GM12878 (cell line): ENCODE measurements at regions not wholly inside any gene's neighbourhood (a gene's known extent, or its start where the extent isn't known, plus 50 kb on each side); places are given as distances from the start of the nearest gene placed in this dataset.

ENCODE experiments used
- ATAC-seq: fragments of 200-7000 bp; cut with Tn5 transposase; 3 replicates; pipeline ENCODE4 v1.9.1; 2020; ENCODE audit warnings: mild to moderate bottlenecking, moderate library complexity
- BruUV-seq: library from RNA; stranded (reverse); fragments of 400-500 nt; replicated peaks from 2 replicates; lab custom pipeline; 2021; lab: Mats Ljungman, UMichigan
- CTCF ChIA-PET: fragments of 300-600 bp; sonication (Branson Sonifier 250); formaldehyde crosslinking; extraction: SDS; loops from one replicate; lab custom pipeline; 2021; ENCODE audit warnings: inconsistent platforms; lab: Yijun Ruan, JAX
- POLR2A ChIA-PET: fragments of 350-600 bp; formaldehyde crosslinking; extraction: SDS; loops from one replicate; lab custom pipeline; 2021; ENCODE audit warnings: inconsistent platforms; lab: Charles Lee
- RAD21 ChIA-PET: fragments of 300-600 bp; sonication (Branson Sonifier 250); formaldehyde crosslinking; loops from one replicate; lab custom pipeline; 2023; ENCODE audit warnings: antibody characterized with exemption; ENCODE audit not compliant: unreplicated experiment; lab: Charles Lee
- SMC1A ChIA-PET: fragments of 300-600 bp; sonication (Branson Sonifier 250); formaldehyde crosslinking; loops from one replicate; lab custom pipeline; 2023; ENCODE audit not compliant: unreplicated experiment, uncharacterized antibody; lab: Charles Lee
- DNase-seq: peaks from one replicate; pipeline ENCODE4 v3.0.0-alpha.2; 2011; ENCODE audit warnings: low read depth, low spot score
- FAIRE-seq: peaks from 3 replicates; lab custom pipeline; 2011; peaks lifted over from hg19 to GRCh38; lab: Jason Lieb, UNC
- H2AFZ ChIP-seq: 2 replicates; pipeline ENCODE4 v1.6.0; 2011; ENCODE audit warnings: low read depth, low read length, control low read depth; ENCODE audit not compliant: control insufficient read depth
- H3K27ac ChIP-seq: 2 replicates; pipeline ENCODE4 v1.5.1; 2011; ENCODE audit warnings: control low read depth; ENCODE audit not compliant: control insufficient read depth, insufficient read depth
- H3K27me3 ChIP-seq, 2 experiments: replicated peaks in 1 of 2; 2 replicates each; pipeline versions ENCODE4 v1.6.0 to v1.6.1; 2011; ENCODE audit warnings: low read length in 1 of 2; ENCODE audit not compliant: control insufficient read depth in 2 of 2, insufficient read depth in 2 of 2
- H3K36me3 ChIP-seq, 2 experiments: 2 replicates each; pipeline ENCODE4 v1.5.1; 2011; ENCODE audit warnings: low read length in 1 of 2; ENCODE audit not compliant: control insufficient read depth in 2 of 2, insufficient read depth in 2 of 2
- H3K4me1 ChIP-seq: 2 replicates; pipeline ENCODE4 v1.6.1; 2011; ENCODE audit warnings: mild to moderate bottlenecking, low read length, moderate library complexity, mixed read lengths; ENCODE audit not compliant: control insufficient read depth, insufficient read depth
- H3K4me2 ChIP-seq: 2 replicates; pipeline ENCODE4 v1.6.0; 2011; ENCODE audit warnings: control low read depth; ENCODE audit not compliant: control insufficient read depth, insufficient read depth
- H3K4me3 ChIP-seq: fragments of 200-600 bp; sonication (generic); 2 replicates; pipeline ENCODE4 v1.5.1; 2016
- H3K79me2 ChIP-seq: 2 replicates; pipeline ENCODE4 v1.6.0; 2011; ENCODE audit warnings: low read length; ENCODE audit not compliant: control insufficient read depth, insufficient read depth
- H3K9ac ChIP-seq: 2 replicates; pipeline ENCODE4 v1.8.0; 2011; ENCODE audit warnings: low read length, control low read depth, mixed read lengths; ENCODE audit not compliant: control insufficient read depth, insufficient read depth
- H3K9me3 ChIP-seq: replicated peaks from 3 replicates; pipeline ENCODE4 v1.5.1; 2011; ENCODE audit warnings: mild to moderate bottlenecking, low read length; ENCODE audit not compliant: control insufficient read depth, insufficient read depth
- H4K20me1 ChIP-seq: 2 replicates; pipeline ENCODE4 v1.6.0; 2011; ENCODE audit not compliant: control insufficient read depth, insufficient read depth
- CREB1 ChIP-seq: IDR thresholded peaks from 2 replicates; pipeline ENCODE4 v1.6.1; 2012; ENCODE audit warnings: low read depth, mild to moderate bottlenecking, inconsistent platforms
- HCFC1 ChIP-seq: fragments of 150-350 bp; IDR thresholded peaks from 2 replicates; pipeline ENCODE4 v1.6.1; 2014; ENCODE audit warnings: low read length
- MEF2B ChIP-seq: fragments of 450-650 bp; IDR thresholded peaks from 2 replicates; pipeline ENCODE4 v1.6.1; 2018; ENCODE audit warnings: mild to moderate bottlenecking, moderate library complexity; ENCODE audit not compliant: partially characterized antibody, poor library complexity, severe bottlenecking
- PAX5 ChIP-seq: IDR thresholded peaks from 2 replicates; pipeline ENCODE4 v1.6.1; 2011; ENCODE audit warnings: low read depth, low read length, borderline replicate concordance
- POLR2AphosphoS5 ChIP-seq: IDR thresholded peaks from 2 replicates; pipeline ENCODE4 v1.6.1; 2011; ENCODE audit warnings: mild to moderate bottlenecking, low read length, inconsistent platforms
- SMAD1 ChIP-seq: fragments of 450-650 bp; IDR thresholded peaks from 2 replicates; pipeline ENCODE4 v1.6.1; 2018; ENCODE audit warnings: mild to moderate bottlenecking, low read depth; ENCODE audit not compliant: partially characterized antibody
- SRF ChIP-seq, 2 experiments: IDR thresholded peaks; 2 replicates each; pipeline ENCODE4 v1.6.1; 2011; ENCODE audit warnings: low read depth in 2 of 2, low read length in 2 of 2, mild to moderate bottlenecking in 1 of 2, moderate library complexity in 1 of 2
- WGBS: methylation state at CpG from one replicate; pipeline ENCODE4 v1.1.6; 2016; ENCODE audit warnings: low lambda C conversion rate; ENCODE audit not compliant: insufficient replicate concordance, insufficient coverage; ENCODE audit errors: missing lambda C conversion rate; 5-methylcytosine and 5-hydroxymethylcytosine counted together
- in situ Hi-C: fragments of 300-500 bp; cut with MboI; formaldehyde crosslinking; loops from 9 replicates; pipeline ENCODE4 v1.14.3; 2018; ENCODE audit warnings: mixed read lengths
- intact Hi-C: fragments of 100-400 bp; cut with micrococcal nuclease; formaldehyde crosslinking; loops from one replicate; pipeline ENCODE4 v1.14.2; 2022; ENCODE audit not compliant: unreplicated experiment
- TF ChIP-seq, protein P1 (sequence below): fragments of 450-650 bp; IDR thresholded peaks from 2 replicates; pipeline ENCODE4 v1.6.1; 2017; ENCODE audit warnings: mild to moderate bottlenecking, low read depth, inconsistent platforms; ENCODE audit not compliant: poor library complexity, severe bottlenecking
- TF ChIP-seq, protein P2 (sequence below): fragments of 450-650 bp; formaldehyde crosslinking; IDR thresholded peaks from 2 replicates; pipeline ENCODE4 v1.4.0; 2020; ENCODE audit warnings: mild to moderate bottlenecking, moderate library complexity

DNA sequence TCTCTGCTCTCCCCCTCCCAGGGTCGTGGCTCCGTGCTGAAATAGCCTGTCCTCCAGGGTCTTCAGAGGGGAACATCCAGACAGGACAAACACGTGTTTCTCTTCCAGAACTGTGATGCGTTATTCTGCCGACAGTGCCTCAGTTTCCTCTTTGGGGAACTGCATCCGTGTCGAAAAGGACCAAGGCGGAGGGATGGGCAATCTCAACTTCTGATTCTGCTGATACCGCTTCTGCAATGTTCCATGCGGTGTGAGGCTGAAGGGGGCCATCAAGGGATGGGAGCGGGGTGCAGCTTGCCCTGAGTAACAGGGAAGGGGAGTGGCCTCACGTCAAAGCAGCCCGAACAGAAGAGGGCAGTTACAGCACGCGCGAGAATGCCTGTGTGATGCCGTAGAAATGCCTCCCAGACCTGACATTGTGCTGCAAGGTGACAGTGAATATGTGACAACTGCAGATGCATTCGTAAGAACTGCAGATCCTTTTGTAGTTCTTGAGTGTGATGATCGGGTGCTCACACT, 275.7 kb downstream of the SHQ1 start (continued):
- TF ChIP-seq, protein P1, sequence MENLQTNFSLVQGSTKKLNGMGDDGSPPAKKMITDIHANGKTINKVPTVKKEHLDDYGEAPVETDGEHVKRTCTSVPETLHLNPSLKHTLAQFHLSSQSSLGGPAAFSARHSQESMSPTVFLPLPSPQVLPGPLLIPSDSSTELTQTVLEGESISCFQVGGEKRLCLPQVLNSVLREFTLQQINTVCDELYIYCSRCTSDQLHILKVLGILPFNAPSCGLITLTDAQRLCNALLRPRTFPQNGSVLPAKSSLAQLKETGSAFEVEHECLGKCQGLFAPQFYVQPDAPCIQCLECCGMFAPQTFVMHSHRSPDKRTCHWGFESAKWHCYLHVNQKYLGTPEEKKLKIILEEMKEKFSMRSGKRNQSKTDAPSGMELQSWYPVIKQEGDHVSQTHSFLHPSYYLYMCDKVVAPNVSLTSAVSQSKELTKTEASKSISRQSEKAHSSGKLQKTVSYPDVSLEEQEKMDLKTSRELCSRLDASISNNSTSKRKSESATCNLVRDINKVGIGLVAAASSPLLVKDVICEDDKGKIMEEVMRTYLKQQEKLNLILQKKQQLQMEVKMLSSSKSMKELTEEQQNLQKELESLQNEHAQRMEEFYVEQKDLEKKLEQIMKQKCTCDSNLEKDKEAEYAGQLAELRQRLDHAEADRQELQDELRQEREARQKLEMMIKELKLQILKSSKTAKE, result no peak
- TF ChIP-seq SMAD1, result no peak
- no peak for TF ChIP-seq SRF (IDR thresholded peaks at IDR 0.05; ENCODE audit: low read depth in 2 of 2, low read length in 2 of 2)

DNA sequence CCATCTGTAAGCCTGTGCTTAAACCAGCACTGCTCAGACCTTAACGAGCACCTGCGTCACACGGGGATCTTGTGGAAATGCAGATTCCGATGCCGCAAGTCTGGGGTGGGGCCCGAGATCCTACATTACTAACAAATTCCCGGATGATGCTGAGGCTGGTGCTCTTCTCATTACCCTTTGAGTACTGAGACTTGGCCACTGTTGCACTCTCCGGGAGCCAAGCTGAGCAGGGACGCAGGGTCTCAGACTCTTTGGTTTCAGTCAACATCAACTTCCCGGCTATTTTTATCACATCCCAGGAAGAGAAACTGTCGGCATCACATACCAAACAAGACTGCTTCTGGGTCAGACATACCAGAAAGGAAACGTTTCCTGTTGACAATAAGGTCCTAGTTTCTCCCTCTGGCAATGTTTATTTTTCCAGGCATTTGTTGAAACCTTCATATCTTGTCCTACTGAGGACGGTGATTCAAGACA, 276.6 kb downstream of the SHQ1 start:
- Histone ChIP-seq H3K9me3 (no peaks in the 10 kb centered on the region), H3K4me2 (no peak overlapping the region), H3K9ac (no peak overlapping the region), H3K27me3 (no peaks in the 10 kb centered on the region), H3K79me2 (no peaks in the 10 kb centered on the region), H4K20me1 (no peaks in the 10 kb centered on the region), H2AFZ (no peak overlapping the region), H3K27ac (no peak overlapping the region), H3K4me1 (no peaks in the 10 kb centered on the region), H3K36me3 (no peaks in the 10 kb centered on the region), H3K4me3 (no peak overlapping the region)
- DNase-seq (no peak), FAIRE-seq (no peak)
- in situ Hi-C loops, result no loop called here
- ChIA-PET CTCF (interaction anchor here (1.2 kb wide), 1 partner anchor 696 kb away, joined by 4 read pairs; no protein-coding TSS in a partner anchor), POLR2A (no interaction called here), RAD21 (no interaction called here)
- 63% methylated on average over 13 of the region's 13 CpGs for WGBS
- intact Hi-C loops, result no loop called here
- no TSS peak for BruUV-seq
- TF ChIP-seq CREB1 (no peak), PAX5 (no peak), POLR2AphosphoS5 (no peak), MEF2B (no peak), HCFC1 (no peak)
- TF ChIP-seq, protein P2, sequence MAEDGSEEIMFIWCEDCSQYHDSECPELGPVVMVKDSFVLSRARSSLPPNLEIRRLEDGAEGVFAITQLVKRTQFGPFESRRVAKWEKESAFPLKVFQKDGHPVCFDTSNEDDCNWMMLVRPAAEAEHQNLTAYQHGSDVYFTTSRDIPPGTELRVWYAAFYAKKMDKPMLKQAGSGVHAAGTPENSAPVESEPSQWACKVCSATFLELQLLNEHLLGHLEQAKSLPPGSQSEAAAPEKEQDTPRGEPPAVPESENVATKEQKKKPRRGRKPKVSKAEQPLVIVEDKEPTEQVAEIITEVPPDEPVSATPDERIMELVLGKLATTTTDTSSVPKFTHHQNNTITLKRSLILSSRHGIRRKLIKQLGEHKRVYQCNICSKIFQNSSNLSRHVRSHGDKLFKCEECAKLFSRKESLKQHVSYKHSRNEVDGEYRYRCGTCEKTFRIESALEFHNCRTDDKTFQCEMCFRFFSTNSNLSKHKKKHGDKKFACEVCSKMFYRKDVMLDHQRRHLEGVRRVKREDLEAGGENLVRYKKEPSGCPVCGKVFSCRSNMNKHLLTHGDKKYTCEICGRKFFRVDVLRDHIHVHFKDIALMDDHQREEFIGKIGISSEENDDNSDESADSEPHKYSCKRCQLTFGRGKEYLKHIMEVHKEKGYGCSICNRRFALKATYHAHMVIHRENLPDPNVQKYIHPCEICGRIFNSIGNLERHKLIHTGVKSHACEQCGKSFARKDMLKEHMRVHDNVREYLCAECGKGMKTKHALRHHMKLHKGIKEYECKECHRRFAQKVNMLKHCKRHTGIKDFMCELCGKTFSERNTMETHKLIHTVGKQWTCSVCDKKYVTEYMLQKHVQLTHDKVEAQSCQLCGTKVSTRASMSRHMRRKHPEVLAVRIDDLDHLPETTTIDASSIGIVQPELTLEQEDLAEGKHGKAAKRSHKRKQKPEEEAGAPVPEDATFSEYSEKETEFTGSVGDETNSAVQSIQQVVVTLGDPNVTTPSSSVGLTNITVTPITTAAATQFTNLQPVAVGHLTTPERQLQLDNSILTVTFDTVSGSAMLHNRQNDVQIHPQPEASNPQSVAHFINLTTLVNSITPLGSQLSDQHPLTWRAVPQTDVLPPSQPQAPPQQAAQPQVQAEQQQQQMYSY (CRISPR knock-in tag), result no peak
- TF ChIP-seq, all 136 proteins: peak for 0
- ATAC-seq, result no peak
- SMC1A ChIA-PET, result no interaction called here
